Occipital lobe (tissue), 1 donor: ENCODE measurements at regions not wholly inside any gene's neighbourhood (a gene's known extent, or its start where the extent isn't known, plus 50 kb on each side); places are given as distances from the start of the nearest gene placed in this dataset.

Source experiments
- DNase-seq: peaks from one replicate; lab custom pipeline; 2025; lab: John Stamatoyannopoulos, UW

DNA sequence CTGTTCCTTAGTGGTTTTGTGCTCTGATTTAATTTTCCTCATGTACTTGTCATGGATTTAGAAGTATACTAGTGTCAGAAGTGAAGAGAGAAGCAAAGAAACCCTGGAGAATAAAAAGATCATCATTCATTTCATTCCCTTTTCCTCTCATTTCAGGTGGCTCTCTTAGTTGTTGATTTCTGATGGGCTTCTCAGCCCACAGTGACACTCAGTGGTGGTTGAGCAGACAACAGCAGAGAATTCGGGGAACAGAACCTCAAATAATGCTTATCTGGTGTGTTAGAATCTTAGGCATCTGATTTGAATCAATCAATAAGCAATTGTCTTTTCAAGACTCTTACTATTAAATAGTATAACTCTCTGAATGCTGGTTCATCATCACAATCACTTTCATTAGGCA lies 1289.4 kb downstream of the FAM181B start:
- DNase-seq: no peak

DNA sequence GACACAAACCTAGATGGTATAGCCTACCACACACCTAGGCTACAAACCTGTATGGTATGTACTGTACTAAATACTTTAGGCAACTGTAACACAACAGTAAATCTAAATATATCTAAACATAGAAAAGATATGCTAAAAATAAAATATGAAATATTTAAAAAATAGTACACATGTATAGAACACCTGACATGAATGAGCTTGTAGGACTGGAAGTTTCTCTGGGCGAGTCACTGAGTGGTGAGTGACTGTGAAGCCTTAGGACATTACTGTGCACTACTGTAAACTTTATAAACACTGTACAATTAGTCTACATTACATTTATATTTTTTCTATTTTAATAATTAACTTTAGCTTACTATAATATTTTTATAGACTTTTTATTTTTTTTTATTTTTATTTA lies 1301.3 kb downstream of the FAM181B start:
- no peak for DNase-seq

DNA sequence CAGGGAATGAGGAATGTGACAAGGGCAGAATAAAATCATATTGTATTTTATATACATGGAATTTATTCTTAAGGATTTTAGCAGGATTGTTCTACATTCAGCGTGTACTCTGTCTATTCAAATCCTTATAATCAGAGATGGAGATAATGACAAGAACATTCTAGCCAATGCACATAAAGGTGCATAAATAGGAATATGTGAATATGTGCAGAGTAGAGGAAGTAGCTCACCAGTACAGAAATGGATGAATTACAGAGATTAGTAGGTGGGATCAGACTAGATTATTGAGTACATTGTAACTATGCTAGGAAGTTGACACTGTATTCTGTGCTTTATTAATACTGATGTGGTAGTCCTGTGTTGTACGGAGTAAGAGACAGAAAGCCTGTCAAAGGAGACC lies 1308.8 kb downstream of the FAM181B start:
- no peak for DNase-seq

DNA sequence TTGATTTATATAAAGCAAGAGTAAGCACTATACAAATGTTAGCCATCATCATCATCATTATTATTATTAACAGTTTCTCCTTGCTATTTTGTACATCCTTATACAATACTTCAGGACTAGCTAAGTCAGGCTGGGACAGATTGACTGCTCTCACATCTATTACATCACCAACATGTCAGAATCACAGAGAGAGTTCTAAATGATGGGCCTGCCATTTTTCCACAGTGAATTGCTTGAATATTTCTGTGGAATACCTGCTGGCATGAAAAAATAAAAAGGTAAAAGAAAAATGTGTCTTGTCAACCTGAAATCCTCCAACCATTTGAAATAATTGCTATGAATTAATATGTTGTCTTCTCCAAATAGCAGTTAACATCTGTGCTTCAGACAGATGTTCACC lies 1311.3 kb downstream of the FAM181B start:
- no peak for DNase-seq

DNA sequence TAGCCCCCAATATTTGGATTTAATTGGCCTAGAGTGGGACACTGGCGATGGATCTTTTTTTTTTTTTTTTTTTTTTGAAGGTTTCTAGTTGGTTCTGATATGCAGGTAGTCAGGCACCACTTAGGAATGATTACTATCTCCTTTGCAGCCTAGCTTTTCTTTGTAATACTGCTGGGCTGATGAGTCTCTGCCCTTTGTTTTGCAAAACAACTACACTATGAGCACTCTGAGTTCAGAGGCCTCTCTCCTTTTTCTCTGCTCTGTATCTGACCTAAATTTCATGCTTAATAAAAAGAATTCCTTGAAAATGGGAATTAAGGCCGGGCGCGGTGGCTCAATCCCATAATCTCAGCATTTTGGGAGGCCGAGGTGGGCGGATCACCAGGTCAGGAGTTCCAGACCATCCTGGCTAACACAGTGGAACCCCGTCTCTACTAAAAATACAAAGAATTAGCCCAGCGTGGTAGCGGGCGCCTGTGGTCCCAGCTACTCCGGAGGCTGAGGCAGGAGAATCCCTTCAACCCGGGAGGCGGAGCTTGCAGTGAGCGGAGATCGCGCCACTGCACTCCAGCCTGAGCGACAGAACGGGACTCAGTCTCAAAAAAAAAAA lies 1312.3 kb downstream of the FAM181B start:
- DNase-seq: no peak

DNA sequence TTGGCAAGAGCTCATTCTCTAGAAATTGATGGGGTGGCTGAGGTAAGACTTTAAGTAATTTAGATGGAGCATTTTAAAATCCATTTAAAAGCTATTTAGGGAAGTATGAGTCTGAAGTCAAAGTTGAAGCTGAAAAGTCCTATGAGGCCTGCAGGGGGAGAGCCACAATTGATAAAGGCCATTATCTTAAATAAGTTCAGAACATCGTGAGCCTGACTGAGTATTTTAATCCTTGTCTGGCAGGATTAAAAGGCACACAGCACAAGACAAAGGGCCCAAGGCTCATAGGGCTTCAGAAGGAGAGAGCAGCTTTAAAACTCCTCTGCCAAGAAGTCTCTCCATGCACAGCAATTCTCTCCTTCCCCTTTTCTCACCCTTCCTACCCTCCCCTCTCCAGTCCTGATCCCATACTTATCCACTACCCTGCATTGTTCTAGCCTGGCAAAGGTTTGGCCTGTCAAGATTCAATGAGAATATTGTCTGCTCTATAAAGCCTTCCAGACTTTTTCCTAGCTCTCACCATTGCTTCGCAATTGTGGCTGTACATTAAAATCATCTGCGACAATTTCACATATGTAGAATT lies 1312.9 kb downstream of the FAM181B start:
- no peak for DNase-seq

DNA sequence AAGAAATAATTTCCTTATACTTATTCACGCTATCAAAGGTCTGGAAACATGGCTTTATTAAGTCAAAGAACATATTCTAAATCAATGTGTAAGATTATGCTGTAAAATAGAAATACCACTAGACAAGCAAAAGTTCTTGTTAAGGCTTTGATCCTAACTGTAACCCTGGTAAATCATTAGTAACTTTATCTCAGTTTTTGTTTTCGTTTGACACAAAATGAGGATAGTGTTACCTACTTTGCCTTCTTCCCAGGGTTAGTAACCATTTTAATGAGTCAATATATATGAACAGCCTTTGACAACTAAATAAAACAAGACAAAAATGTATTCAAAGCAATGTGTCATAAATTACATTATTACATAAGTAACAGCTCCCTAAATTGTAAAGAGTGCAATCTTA lies 1336.3 kb downstream of the FAM181B start:
- DNase-seq: no peak

DNA sequence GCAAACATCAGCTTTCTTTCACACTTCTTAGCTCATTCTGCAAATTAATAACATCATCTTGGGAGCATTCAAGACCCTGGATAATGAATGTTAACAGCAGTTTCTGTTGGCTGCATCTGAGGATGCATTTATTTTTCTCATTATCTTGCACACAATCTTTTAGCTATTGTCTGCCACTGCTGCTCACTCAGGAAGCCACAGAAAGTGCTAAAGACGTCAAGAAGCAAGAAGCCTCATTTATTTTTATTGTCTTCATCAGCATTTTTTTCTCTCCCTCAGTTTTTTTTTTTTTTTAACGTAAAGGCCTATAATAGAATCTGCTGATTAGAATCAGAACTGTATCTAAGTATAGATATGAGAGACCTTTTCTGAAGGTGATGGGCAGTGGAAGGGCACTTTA lies 1339.4 kb downstream of the FAM181B start:
- DNase-seq: no peak

DNA sequence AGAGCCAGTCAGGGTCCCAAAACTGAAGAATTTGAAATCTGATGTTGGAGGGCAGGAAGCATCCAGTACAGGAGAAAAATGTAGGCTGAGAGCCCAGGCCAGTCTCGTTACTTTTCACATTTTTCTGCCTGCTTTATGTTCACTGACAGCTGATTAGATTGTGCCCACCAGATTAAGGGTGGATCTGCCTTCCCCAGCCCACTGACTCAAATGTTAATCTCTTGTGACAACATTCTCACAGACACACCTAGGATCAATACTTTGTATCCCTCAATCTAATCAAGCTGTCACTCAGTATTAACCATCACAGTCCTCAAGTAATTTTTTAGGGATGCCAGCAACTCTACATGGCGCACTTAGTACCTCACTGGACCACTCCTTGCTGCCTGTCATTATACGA lies 1345.3 kb downstream of the FAM181B start:
- DNase-seq: no peak

DNA sequence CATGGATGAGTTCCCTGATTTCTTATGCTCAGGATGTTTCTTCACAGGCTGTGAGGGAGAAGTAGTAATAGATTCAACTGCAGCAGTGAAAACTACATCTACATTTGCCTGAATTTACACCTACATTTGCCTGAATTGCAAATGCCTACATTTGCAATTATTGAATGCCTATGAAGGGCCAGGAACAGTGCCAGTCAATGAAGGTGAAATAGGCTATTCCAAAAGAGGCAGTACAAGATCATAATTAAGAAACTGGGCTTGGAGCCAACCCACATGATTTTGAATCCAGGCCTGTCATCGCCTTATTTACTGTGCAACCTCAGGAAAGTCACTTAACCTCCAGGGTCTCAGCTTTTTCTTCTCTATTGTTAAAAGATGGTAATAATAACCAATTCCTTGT lies 1353.3 kb downstream of the FAM181B start:
- no peak for DNase-seq

DNA sequence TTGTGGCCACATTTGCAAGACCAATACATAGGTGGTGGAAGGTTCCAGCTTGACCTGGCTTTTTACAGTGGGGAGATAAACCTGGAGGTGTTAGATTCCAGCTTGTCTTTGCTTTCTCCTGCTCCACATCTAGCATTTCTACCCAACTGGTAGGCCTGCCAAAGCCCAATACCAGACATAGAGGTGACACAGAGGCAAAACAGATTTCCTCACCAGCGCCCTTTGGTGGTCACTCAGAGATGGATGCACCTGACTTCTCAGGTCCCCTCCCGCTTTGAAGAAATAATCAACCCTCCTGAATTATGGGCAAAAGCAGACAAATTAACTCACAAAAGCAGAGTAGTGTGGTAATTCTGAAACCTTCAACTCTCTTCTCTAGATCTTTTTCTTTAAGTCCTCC lies 1356.2 kb downstream of the FAM181B start:
- DNase-seq: no peak

DNA sequence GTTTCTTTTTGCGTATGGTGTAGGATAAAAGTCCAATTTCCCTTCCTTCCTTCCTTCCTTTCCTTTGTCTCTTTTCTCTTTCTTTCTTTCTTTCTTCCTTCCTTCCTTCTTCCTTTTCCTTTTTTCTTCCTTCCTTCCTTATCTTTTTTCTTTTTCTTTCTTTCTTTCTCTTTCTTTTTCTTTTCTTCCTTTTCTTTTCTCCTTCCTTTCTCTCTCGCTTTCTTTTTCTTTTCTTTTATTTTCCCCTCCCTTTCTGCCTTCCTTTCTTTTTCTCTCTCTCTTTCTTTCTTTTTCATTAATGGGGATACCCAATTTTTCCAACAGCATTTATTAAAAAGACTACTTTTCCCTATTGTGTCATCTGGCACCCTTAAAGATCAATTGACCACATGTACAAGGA lies 1359.7 kb downstream of the FAM181B start:
- DNase-seq: no peak

DNA sequence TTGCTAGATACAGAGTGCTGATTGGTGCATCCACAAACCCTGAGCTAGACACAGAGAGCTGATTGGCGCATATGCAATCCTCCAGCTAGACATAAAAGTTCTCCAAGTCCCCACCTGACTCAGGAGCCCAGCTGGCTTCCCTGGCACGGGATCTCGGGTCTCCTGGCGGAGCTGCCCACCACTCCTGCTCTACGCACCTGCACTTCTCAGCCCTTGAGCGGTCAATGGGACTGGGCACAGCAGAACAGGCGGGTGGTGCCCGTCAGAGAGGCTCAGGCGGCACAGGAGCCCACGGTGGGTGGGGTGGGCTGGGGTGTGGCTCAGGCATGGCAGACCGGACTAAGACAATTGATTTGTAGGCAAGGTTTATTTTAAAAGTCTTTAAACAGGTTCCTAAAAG lies 1365.5 kb downstream of the FAM181B start:
- DNase-seq: no peak

DNA sequence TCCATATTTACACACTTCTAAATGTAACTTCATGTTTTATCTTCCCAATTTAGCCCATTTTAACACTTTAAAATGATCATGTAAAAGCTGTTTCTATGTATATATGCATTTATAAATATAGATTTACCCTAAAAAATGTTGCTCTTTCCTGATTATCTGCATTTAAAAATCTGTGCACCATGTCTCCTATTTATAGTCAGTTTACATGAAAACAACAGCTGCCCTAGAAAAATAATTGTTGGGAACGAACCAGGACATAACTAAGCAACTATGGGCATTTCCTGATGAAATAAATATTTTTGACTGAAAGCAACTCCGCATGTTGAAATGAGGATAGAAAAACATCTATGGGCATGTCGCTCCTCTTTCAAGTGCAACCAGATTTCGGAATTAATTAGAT lies 1368.2 kb downstream of the FAM181B start:
- DNase-seq: no peak

DNA sequence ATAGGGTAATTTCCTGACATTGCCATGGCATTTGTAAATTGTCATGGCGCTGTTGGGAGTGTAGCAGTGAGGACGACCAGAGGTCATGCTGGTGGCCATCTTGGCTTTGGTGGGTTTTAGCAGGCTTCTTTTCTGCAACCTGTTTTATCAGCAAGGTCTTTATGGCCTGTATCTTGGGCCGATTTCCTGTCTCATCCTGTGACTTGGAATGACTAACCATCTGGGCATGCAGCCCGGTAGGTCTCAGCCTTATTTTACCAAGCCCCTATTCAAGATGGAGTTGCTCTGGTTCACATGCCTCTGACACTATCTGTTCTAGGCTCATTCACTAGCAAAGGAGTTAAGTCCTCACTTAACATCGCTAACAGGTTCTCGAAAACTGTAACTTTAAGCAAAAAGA lies 1374.2 kb downstream of the FAM181B start:
- DNase-seq: no peak

DNA sequence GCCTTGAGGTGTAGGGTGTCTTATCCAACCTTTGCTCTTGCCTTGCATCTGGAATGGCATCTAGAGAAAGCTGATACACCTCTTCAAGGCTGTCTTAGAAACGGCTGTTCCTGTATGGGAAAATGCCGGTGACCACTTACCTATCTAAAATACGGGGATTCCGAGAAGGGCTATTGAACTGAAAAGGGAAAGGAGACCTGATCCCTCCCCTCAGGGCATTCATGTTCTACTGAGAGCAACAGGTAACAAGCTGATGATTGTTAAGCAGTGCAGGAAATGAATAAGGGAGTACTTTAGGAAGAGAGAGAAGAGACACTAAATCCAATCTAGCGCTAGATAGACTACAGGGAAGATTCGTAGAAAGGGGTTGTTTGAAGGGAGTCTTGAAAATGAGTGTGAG lies 1388.1 kb downstream of the FAM181B start:
- DNase-seq: no peak

DNA sequence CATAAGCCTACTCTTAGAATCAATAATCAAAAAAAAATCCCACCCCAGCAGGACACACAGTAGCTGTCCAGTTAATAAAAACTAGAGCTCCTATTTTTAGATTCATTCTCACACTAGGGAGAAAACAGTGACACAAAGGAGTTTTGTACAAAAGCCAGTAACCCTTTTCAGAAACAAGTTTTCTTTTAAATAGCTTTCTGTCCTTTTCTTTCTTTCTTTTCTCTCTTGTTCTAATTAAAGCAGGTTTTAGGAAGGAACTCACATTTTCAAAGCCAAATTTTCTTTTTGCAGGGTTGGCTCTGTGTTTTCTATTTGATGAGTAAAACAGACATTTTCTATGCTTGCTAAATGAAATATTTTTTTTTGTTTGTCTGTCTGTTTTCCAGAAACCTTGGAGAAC lies 1390.7 kb downstream of the FAM181B start:
- DNase-seq: no peak

DNA sequence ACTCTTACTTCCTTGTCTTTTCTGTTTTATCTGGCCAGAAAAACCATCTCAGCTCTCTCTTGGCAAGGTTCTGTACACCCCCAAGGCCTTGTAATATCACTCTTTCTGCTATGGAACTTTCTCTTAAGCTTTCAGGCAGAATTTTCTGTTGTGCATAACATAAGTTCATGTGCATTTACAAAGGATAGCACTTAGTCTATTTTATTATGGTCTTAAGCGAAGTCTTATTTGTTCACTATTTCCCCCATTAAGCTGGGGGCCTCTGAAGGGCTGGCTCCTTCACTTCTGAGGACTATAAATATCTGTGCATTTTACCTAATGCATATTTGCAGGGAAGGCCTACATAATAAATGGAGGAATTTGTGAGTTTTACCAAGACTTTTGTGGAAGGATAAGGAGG lies 1393.4 kb downstream of the FAM181B start:
- DNase-seq: no peak

DNA sequence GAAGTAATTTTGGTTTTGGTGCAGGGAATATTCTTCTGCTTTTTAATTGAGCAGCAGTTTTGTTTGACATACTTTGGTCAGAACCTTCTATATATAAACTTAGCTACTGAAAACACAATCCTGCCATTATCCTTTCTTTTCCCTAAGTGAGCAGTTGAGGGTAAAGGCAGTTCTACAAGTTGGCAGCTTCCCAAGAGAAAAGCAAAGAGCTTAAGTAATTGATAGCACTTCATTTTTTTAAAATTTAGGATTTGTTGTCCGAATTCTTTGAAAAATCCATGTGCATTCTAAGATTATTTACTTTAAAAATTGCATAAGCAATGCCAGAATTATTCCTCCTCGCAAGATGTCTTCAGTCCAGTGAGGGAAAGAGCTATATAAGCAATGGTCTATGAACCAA lies 1394.1 kb downstream of the FAM181B start:
- DNase-seq: no peak

DNA sequence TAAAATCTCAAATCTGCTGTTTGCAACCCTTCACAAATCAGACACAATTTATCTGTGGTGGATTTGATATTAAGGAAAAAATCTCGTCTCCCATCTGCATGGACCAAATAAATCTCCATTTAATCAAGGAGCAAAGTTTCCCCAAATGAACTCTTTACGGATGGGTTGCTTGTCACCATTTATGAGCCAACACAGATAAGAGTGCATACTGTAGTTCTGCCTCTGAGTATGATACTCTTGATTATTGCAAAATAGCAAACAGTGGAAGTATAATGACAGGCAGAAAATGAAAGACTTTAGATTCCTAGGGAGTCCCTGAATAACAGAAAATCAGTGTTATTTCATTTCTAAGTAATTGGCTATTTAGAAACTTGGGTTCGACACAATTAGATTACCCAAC lies 1395.9 kb downstream of the FAM181B start:
- no peak for DNase-seq

DNA sequence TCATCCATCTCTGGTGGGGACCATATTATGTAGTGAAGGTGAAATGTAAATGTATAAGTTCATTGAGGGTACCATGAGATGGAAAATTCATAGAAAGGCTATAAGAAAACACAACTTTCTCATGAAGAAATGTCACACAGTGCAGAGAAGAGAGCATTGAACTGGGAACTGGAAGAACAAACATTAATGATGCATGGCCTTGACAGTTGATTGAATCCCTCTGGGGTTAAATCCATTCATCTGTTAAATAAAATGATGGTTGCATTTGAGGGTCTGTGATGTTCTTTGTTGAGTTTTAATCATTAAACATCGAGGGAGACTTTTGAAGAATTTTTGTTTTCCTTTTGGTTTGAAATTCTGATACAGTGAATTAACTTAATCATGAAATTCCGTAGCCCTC lies 1401.4 kb downstream of the FAM181B start:
- no peak for DNase-seq

DNA sequence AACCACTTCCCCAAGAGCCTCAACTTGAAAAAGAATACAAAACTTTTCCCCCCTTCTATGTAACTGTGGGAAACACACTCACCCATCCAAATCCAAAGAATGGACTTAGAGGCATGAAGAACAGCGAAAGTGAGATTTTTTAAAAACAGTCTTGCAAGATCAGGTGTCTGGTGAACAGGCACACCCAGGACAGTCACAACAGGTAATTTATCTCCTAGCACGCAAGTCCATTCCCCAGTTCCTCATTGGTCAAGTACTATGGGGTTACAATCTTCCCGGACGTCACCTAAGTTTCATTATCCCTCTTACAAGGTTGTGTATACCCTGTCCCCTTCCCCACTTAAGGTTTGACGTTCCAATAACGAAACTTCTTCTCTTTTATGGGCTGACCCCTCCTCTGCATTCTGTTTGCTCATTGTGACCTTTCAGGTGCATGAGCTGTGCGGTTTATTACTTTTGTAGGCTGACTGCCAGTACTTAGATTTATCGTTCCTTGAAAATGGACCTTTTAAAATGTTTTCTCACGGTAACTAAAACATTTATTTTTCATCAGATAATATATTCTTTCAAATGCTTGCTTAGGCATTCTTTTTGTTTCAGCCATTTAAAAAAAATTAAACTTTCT lies 1401.9 kb downstream of the FAM181B start:
- DNase-seq: no peak

DNA sequence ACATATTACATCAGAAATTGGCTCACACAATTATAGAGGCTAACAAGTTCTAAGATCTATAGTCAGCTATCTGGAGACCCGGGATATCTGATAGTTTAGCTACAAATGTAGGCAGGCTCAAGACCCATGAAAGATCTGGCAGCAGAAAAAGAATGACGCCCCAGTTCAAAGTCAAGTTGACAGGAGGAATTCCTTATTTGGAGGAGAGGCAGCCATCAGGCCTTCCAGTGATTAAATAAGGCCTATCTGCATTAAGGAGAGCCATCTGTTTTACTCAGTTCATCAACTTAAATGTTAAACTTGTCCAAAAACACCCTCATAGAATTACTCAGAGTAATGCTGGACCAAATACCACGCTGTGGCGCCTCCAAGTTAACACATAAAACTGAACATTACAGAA lies 1402.6 kb downstream of the FAM181B start:
- DNase-seq: no peak
